Endodermal cell (in vitro differentiated cells): ENCODE measurements at regions not wholly inside any gene's neighbourhood (a gene's known extent, or its start where the extent isn't known, plus 50 kb on each side); places are given as distances from the start of the nearest gene placed in this dataset.

ENCODE experiments used
- DNase-seq: peaks from one replicate; pipeline ENCODE4 v3.0.0-alpha.2; 2017
- H3K27ac ChIP-seq: 2 replicates; pipeline ENCODE4 v1.5.1; 2013; ENCODE audit warnings: mild to moderate bottlenecking, low read depth, low read length, moderate library complexity
- H3K27me3 ChIP-seq: 2 replicates; pipeline ENCODE4 v1.6.1; 2013; ENCODE audit warnings: mild to moderate bottlenecking, low read length, moderate library complexity; ENCODE audit not compliant: insufficient read depth, control insufficient read depth, poor library complexity, severe bottlenecking
- H3K36me3 ChIP-seq: 2 replicates; pipeline ENCODE4 v1.7.0; 2013; ENCODE audit warnings: mild to moderate bottlenecking, low read length, moderate library complexity; ENCODE audit not compliant: control insufficient read depth, insufficient read depth
- H3K4me1 ChIP-seq: one replicate; pipeline ENCODE4 v1.7.0; 2013; ENCODE audit warnings: low read length; ENCODE audit not compliant: control insufficient read depth, insufficient read depth
- H3K4me3 ChIP-seq: 2 replicates; pipeline ENCODE4 v1.5.1; 2013; ENCODE audit warnings: mild to moderate bottlenecking, low read length, moderate library complexity
- H3K9ac ChIP-seq: 2 replicates; pipeline ENCODE4 v1.6.1; 2013; ENCODE audit warnings: mild to moderate bottlenecking, low read length, moderate library complexity; ENCODE audit not compliant: poor library complexity, severe bottlenecking; ENCODE audit errors: extremely low read depth
- H3K9me3 ChIP-seq: 2 replicates; pipeline ENCODE4 v1.6.1; 2013; ENCODE audit warnings: mild to moderate bottlenecking, low read length, moderate library complexity; ENCODE audit not compliant: control insufficient read depth
- H3K27ac Mint-ChIP-seq: 2 replicates; pipeline ENCODE4 v1.8.0; 2020; ENCODE audit warnings: mixed read lengths
- H3K27me3 Mint-ChIP-seq: 2 replicates; pipeline ENCODE4 v1.8.0; 2021; ENCODE audit warnings: mild to moderate bottlenecking, mixed read lengths; ENCODE audit not compliant: insufficient read depth
- H3K36me3 Mint-ChIP-seq: 2 replicates; pipeline ENCODE4 v1.8.0; 2020; ENCODE audit warnings: low read depth, mixed read lengths
- H3K4me1 Mint-ChIP-seq: 2 replicates; pipeline ENCODE4 v1.8.0; 2020; ENCODE audit warnings: mixed read lengths
- H3K4me3 Mint-ChIP-seq: 2 replicates; pipeline ENCODE4 v1.8.0; 2020; ENCODE audit warnings: mild to moderate bottlenecking, moderate library complexity, mixed read lengths
- H3K9me3 Mint-ChIP-seq: 2 replicates; pipeline ENCODE4 v1.8.0; 2020; ENCODE audit warnings: mild to moderate bottlenecking, mixed read lengths
- CTCF ChIP-seq: fragments of 200-600 bp; sonication (generic); conservative IDR thresholded peaks from 2 replicates; pipeline ENCODE4 v1.5.0; 2021; ENCODE audit warnings: antibody characterized with exemption, mild to moderate bottlenecking
- WGBS, 2 experiments: methylation state at CpG; one replicate each; pipeline versions ENCODE4 v1.1.5 to v1.1.7; 2013; ENCODE audit warnings: missing lambda C conversion rate in 2 of 2, mixed read lengths in 1 of 2; ENCODE audit not compliant: insufficient coverage in 1 of 2, insufficient read length in 1 of 2; 5-methylcytosine and 5-hydroxymethylcytosine counted together

GRCh38 chr22:42180349-42180842, 49.8 kb upstream of the CYP2D6 start:
- H3K27me3 Mint-ChIP-seq, result no peaks in the 10 kb centered on the region
- peak overlapping the region; percentile 87 for H3K27ac Mint-ChIP-seq
- H3K9me3 Mint-ChIP-seq, result no peaks in the 10 kb centered on the region
- no peak overlapping the region for H3K27ac ChIP-seq
- no peak overlapping the region for H3K9ac ChIP-seq
- no peak for TF ChIP-seq CTCF
- H3K9me3 ChIP-seq, result no peaks in the 10 kb centered on the region
- H3K36me3 Mint-ChIP-seq, result peaks cover 30% of the 10 kb centered on the region
- H3K4me3 ChIP-seq, result no peak overlapping the region
- H3K4me1 ChIP-seq, result peaks cover 27% of the 10 kb centered on the region
- peak; percentile 30 for DNase-seq
- no peaks in the 10 kb centered on the region for H3K27me3 ChIP-seq
- 89 to 94% methylated on average over 5 to 6 of the region's 6 CpGs for WGBS, 2 experiments
- H3K4me3 Mint-ChIP-seq, result no peak overlapping the region
- H3K36me3 ChIP-seq, result peaks cover 19% of the 10 kb centered on the region
- peaks cover 49% of the 10 kb centered on the region for H3K4me1 Mint-ChIP-seq
